NB4 (cell line): ENCODE measurements at regions not wholly inside any gene's neighbourhood (a gene's known extent, or its start where the extent isn't known, plus 50 kb on each side); places are given as distances from the start of the nearest gene placed in this dataset.

ENCODE experiments used
- MYC ChIP-seq: IDR thresholded peaks from 2 replicates; pipeline ENCODE4 v1.6.1; 2011; ENCODE audit warnings: low read depth, low read length
- POLR2A ChIP-seq: IDR thresholded peaks from 2 replicates; pipeline ENCODE4 v1.6.1; 2011; ENCODE audit warnings: mild to moderate bottlenecking; ENCODE audit not compliant: insufficient read length; ENCODE audit errors: extremely low read depth
- TF ChIP-seq, protein P1 (sequence below): IDR thresholded peaks from one replicate; pipeline ENCODE4 v1.5.1; 2012; ENCODE audit warnings: low read depth, low read length
- TF ChIP-seq, protein P2 (sequence below): IDR thresholded peaks from 2 replicates; pipeline ENCODE4 v1.6.1; 2011; ENCODE audit warnings: low read depth, low read length

DNA sequence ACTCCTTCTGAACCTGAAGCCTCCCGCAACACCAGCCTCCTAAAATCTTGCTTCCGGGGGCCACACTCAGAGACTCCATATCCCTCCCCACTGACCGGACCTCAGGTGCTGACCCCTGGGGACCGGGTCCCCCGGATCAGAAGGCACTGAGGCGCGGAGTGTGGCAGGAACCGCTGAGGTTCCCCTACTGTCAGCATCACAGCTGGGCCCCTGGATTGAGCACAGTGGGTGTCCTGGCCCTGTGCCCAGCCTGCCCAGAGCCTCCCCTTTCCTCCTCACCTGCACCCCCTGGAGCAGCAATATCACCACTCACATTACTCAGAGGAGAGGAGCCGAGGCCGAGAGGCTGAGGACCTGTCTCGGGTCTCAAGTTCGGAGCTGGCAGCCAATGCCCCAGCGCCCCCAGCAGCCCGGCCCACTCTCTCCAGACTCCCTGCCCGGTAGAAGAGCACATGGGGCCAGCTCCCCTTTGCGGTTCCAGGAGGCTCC is 101.2 kb upstream of the EIF5 start:
- TF ChIP-seq, protein P1, sequence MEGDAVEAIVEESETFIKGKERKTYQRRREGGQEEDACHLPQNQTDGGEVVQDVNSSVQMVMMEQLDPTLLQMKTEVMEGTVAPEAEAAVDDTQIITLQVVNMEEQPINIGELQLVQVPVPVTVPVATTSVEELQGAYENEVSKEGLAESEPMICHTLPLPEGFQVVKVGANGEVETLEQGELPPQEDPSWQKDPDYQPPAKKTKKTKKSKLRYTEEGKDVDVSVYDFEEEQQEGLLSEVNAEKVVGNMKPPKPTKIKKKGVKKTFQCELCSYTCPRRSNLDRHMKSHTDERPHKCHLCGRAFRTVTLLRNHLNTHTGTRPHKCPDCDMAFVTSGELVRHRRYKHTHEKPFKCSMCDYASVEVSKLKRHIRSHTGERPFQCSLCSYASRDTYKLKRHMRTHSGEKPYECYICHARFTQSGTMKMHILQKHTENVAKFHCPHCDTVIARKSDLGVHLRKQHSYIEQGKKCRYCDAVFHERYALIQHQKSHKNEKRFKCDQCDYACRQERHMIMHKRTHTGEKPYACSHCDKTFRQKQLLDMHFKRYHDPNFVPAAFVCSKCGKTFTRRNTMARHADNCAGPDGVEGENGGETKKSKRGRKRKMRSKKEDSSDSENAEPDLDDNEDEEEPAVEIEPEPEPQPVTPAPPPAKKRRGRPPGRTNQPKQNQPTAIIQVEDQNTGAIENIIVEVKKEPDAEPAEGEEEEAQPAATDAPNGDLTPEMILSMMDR, result no peak
- TF ChIP-seq POLR2A (no peak), MYC (no peak)
- TF ChIP-seq, protein P2, sequence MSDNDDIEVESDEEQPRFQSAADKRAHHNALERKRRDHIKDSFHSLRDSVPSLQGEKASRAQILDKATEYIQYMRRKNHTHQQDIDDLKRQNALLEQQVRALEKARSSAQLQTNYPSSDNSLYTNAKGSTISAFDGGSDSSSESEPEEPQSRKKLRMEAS, result no peak
